ENCODE measurements at regions not wholly inside any gene's neighbourhood (a gene's known extent, or its start where the extent isn't known, plus 50 kb on each side); places are given as distances from the start of the nearest gene placed in this dataset.

DNA sequence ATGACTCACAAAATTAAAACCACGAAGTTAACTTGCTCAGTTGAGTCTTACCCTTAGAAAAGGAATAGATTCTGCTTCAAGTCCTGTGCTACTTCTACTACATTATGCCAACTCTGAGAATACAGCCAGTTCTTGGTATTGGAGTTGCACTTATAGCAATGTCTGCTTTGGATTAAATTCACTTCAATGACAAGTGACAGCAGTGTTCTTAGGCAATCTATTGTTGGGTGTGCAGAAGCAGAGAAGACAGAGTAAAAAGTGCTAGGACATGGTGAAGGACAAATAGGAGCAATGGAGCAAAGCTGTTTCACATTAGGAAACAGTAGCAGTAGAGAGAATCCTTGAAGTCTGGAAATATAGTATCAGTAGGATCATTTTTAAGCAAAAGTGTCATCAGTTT is 713.1 kb downstream of the SI start:
- peak in 1 of 2 donors; percentile 79 for DNase-seq (ENCODE audit: low read depth in 1 of 2, low spot score in 1 of 2)
- Histone ChIP-seq H3K4me3 (no peak overlapping the region), H3K4me1 (ENCODE audit: low read depth) (peaks cover 25% of the 10 kb centered on the region), H3K36me3 (no peaks in the 10 kb centered on the region), H3K27ac (peak overlapping the region; percentile 59), H3K27me3 (no peaks in the 10 kb centered on the region), H3K9me3 (ENCODE audit: low read depth) (no peaks in the 10 kb centered on the region)
- TF ChIP-seq CTCF (IDR thresholded peaks at IDR 0.05; ENCODE audit: low read depth, low read length): no peak

GRCh38 chr3:164364111-164364510 is 714.2 kb downstream of the SI start:
- no peak for TF ChIP-seq CTCF (IDR thresholded peaks at IDR 0.05; ENCODE audit: low read depth, low read length)
- Histone ChIP-seq H3K27me3 (no peaks in the 10 kb centered on the region), H3K4me1 (ENCODE audit: low read depth) (peaks cover 25% of the 10 kb centered on the region), H3K4me3 (no peak overlapping the region), H3K27ac (peak overlapping the region; percentile 16), H3K9me3 (ENCODE audit: low read depth) (no peaks in the 10 kb centered on the region), H3K36me3 (no peaks in the 10 kb centered on the region)
- DNase-seq (ENCODE audit: low read depth in 1 of 2, low spot score in 1 of 2): peak in 1 of 2 donors; percentile 5

DNA sequence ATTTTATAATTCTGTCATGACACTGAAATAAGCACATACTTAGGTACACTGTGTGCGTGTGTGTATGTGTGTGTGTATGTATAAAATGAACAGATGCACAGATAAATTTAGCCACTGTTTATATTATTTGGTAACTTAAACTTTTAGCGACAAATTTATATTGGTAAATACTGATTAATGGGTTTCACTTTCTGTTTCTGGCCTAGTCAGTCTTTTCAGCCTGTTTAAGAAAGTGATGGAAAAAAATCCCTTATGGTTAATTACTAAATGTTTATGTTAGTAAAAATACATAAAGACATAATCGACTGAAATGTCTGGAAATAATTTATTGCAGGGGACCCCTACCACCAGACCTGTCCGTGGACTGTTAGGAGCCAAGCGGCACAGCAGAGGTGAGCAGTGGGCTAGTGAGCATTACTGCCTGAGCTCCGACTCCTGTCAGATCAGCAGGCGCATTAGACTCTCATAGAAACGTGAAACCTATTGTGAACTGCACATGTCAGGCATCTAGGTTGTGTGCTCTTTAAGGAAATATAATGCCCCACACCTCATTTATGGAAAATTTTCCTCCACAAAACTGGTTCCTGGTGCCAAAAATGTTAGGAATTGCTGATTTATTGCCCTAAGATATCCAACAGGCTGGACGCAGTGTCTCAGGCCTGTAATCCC is 717.4 kb downstream of the SI start:
- peaks cover 23% of the 10 kb centered on the region for H3K4me1 ChIP-seq (ENCODE audit: low read depth)

GRCh38 chr3:164360078-164360578 is 718.2 kb downstream of the SI start:
- no peak for TF ChIP-seq CTCF (IDR thresholded peaks at IDR 0.05; ENCODE audit: low read depth, low read length)
- no peaks in the 10 kb centered on the region for H3K27me3 ChIP-seq
- H3K9me3 ChIP-seq (ENCODE audit: low read depth): no peaks in the 10 kb centered on the region
- no peak overlapping the region for H3K27ac ChIP-seq
- H3K36me3 ChIP-seq: no peaks in the 10 kb centered on the region
- H3K4me3 ChIP-seq: no peak overlapping the region
- peaks cover 15% of the 10 kb centered on the region for H3K4me1 ChIP-seq (ENCODE audit: low read depth)
- no peak for DNase-seq (ENCODE audit: low read depth in 1 of 2, low spot score in 1 of 2)

More for the DNA sequence above, 717.4 kb downstream of the SI start:
- H3K9me3 ChIP-seq (ENCODE audit: low read depth): no peaks in the 10 kb centered on the region
- no peak overlapping the region for H3K4me3 ChIP-seq
- H3K27ac ChIP-seq: no peak overlapping the region
- H3K36me3 ChIP-seq: no peaks in the 10 kb centered on the region
- H3K27me3 ChIP-seq: no peaks in the 10 kb centered on the region
- no peak for DNase-seq (ENCODE audit: low read depth in 1 of 2, low spot score in 1 of 2)
- TF ChIP-seq CTCF (IDR thresholded peaks at IDR 0.05; ENCODE audit: low read depth, low read length): no peak

DNA sequence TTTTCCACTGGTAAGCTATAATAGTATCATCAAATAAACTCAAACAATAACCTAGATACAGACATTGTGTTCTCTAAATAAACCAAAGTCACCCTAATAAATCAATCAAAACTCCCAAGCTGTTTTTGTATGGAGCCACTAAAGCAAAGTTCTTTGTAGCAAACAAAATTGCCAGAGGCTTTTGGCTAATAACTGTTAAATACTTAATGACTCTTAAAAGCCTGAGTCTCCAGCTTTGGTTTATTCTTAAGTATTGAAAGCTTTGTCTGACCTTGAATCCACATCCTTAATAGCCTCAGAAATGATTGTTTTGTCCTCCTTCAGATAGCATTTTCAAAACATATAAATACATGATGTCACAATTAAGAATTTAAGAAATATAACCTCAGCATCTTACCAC is 725.3 kb downstream of the SI start:
- H3K36me3 ChIP-seq: no peaks in the 10 kb centered on the region
- no peaks in the 10 kb centered on the region for H3K9me3 ChIP-seq (ENCODE audit: low read depth)
- H3K4me1 ChIP-seq (ENCODE audit: low read depth): no peaks in the 10 kb centered on the region
- no peak for TF ChIP-seq CTCF (IDR thresholded peaks at IDR 0.05; ENCODE audit: low read depth, low read length)
- H3K27me3 ChIP-seq: no peaks in the 10 kb centered on the region
- DNase-seq (ENCODE audit: low read depth in 1 of 2, low spot score in 1 of 2): no peak
- H3K4me3 ChIP-seq: no peak overlapping the region
- no peak overlapping the region for H3K27ac ChIP-seq
